ENCODE measurements at regions not wholly inside any gene's neighbourhood (a gene's known extent, or its start where the extent isn't known, plus 50 kb on each side); places are given as distances from the start of the nearest gene placed in this dataset.

DNA sequence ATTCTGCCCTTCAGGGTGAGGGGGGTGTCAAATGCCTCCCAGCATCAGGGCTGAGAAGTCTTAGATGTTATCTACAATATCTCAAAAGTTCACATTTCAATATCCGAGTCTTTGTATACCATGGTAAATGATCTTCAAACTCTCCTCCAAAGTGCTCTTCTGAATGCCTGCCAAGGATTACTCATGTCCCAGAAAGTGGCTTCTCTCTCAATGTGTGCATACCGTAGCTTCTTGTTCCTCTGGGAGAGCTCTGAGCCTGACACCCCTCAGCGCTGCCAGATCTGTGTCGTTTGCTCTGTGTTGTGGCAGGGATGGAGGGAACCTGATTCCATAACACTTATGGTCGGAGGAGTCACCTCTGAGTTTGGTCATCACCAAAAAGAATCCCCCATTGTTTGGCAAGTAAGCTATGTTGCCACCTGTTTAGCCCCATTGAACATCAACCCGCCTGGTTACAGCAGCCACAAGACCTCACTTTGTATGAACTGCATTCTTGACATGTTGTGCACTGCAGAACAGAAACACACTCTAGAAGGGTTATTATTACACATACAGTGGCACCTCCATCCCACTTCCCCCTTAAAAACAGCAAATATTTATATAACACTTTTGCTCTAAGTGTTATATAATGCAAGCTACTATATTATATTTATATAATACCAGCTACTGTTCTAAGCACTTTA lies 163.1 kb upstream of the MIR17HG start:
- DNase-seq = no peak

DNA sequence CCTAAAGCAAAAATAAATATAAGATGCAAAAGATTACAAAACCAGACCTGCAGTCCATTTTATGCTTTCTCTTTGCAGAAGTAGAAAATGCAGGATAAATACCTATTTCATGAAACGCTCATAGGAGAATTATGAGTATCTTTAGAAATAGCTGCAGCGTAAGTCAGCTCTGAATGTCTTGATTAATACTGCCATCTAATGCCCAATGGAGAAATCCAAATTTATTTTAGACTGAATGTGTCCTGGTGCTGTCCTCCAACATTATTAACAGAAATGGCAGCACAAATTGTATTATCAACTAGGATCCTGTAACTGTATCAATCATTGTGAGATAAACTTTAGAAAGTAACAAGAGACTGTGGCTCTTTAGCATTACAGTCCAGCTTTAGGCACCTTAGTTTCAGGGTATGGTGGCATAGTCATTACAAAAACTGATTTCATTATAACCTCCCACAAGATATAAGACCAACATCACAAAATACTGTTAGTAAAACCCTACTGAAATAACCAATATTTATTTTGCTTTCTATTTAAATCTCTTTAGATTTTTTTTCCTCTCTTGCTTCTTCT lies 162.1 kb upstream of the MIR17HG start:
- peak; percentile 60 for DNase-seq

GRCh38 chr13:91187522-91187921 lies 160.0 kb upstream of the MIR17HG start:
- DNase-seq = no peak

DNA sequence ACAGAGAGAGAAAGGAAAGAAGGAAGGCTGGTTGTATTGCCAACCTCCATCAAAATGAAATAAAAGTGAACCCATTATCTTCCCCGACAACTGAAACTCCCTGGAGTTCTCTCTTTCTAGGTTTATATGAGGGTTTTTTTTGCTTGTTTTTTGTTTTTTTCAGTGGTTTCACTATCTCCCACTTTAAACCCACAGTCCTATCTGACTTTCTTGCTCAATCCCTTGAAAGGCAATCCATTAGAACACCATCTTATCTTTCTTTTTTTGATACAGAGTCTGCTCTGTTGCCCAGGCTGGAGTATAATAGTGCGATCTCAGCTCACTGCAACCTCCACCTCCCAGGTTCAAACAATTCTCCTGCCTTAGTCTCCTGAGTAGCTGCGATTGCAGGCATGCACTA lies 158.0 kb upstream of the MIR17HG start:
- DNase-seq = no peak

GRCh38 chr13:91193358-91193757 lies 154.1 kb upstream of the MIR17HG start:
- no peak for DNase-seq

- DNase-seq = no peak
Measured at GRCh38 chr13:91195789-91196188, 151.7 kb upstream of the MIR17HG start.

GRCh38 chr13:91196958-91197357 lies 150.5 kb upstream of the MIR17HG start:
- DNase-seq = no peak

DNA sequence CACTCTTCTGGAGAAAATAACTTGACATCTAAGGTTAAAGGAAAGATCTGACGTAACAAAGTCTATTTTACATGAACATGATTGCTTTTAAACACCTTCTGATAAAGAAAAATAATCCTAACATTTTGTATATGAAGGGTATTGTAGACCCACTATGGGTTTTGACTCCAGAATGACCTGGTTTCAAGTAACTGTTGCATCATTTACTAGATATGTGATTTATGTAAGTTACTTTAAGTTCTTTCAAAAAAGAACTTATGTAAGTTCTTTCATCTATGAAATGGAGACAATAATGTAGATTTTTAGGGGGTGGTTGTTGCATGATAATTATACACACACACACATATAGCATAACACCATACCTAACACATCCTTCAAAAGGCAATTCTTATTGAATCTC lies 147.6 kb upstream of the MIR17HG start:
- DNase-seq = no peak

- DNase-seq = no peak
Measured at GRCh38 chr13:91200486-91200885, 147.0 kb upstream of the MIR17HG start.

DNA sequence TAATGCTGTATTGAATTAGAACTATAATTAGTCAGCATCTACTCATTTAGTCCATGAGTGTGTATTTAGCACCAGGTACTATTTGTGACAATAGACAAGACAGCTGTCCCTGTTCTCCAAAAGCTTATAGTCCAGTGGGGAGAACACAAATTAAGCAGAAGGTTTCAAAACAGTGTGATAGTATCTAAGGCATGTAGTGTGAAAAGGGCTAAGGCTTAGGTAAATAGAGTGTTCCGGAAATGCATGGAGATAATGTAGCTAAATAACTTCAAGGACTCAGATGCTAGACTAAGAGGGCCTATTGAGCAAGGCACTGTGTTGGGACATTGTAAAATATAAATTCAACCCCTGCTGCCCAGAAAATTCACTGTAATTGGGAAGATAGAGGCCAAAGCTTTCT lies 144.1 kb upstream of the MIR17HG start:
- no peak for DNase-seq

DNA sequence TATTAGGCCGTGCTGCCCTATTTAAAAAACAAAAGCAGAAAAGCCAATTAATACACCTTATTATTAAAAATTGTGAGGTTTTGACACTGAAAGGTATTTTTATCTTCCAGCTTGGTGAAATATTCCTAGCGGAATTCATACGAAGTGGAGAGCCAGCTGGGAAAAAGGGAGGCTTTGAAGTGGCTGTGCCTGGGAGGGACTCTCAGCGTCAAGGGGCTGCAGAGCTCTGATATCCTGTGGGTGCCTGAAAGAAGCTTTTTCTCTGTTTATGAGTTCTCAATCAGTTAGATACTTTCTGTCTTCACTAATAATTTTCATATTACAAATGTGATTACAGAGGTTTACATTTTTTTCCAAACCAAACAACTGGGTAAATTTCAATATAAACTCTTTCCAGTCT lies 140.2 kb upstream of the MIR17HG start:
- DNase-seq = no peak

GRCh38 chr13:91211510-91211909 lies 136.0 kb upstream of the MIR17HG start:
- DNase-seq = no peak

DNA sequence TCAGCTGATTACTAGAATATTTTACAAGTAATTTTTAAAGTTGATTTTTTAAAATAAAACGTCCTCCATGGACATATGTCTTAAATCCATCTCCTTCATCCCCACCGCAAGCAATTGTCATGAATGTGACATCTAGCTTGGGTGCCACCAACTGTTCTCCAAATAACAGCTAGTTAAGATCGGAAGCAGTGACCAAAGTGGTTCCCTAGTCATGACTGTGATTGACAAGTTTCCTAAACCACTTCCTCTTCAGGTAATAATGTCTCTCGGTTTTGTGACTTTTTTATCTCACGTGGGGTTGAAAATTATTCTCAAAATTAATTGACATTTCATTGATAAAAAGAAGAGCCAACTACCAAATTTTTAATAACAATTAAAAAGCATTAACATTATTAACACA lies 135.3 kb upstream of the MIR17HG start:
- peak; percentile 1 for DNase-seq

GRCh38 chr13:91214031-91214430 lies 133.5 kb upstream of the MIR17HG start:
- no peak for DNase-seq

GRCh38 chr13:91216928-91217700 lies 130.4 kb upstream of the MIR17HG start:
- DNase-seq = no peak

DNA sequence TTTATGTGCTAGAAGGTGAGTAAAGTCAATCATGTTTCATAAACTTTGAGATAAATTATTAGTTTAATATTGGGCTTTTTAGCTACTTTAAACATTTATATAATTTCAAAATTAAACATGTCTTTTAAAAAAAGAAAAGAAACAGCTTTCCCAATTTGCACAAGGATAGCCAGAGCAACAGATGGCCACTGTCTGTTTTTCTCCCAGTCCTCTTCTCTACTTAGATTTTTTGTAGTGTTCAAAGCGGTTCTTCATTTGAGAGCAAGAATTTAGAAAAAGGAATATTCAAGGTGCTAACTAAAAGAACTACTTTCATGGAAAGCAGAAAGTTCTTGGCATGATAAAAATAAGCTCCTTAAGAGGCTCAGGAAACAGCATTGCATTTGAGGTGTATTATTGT lies 128.3 kb upstream of the MIR17HG start:
- DNase-seq = no peak

DNA sequence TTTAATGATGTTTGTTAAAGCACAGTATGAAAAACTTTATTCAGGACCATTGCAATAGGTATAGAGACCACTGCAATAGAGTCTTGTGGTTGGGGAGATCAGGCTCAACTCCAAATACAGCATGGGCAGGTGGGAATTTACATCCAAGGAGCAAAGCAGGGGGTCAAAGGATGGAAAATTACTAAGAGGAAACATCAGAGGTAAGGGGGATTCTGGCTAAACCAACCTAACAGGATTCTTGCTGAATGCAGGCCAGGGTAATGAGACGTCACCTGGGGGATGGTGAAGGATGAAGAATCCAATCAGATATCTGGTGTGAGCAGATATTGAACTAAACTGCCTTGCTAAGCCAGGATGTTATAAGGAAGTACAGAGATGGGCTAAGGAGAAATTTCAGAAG lies 126.6 kb upstream of the MIR17HG start:
- no peak for DNase-seq

- no peak for DNase-seq
Measured at GRCh38 chr13:91228108-91228507, 119.4 kb upstream of the MIR17HG start.

- no peak for DNase-seq
Measured at GRCh38 chr13:91228940-91229339, 118.5 kb upstream of the MIR17HG start.

DNA sequence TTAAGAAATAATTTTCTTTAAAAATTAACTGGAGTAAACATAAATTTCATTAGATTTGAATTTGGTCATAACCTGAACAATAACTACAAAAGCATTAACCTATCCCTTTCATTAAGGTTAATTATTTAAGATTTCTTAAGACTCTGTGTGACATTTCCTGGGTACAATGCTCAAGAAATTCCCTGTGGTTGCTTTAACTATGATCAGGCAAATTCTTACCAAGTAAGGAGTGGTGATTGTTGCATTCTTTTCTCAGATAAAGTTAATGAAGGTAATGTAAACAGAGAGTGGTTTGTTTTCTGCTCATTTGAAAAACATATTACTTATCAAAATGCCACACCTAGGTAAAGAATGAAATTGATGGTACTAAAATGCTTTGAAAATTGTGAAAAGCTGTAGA lies 114.8 kb upstream of the MIR17HG start:
- DNase-seq = no peak

DNA sequence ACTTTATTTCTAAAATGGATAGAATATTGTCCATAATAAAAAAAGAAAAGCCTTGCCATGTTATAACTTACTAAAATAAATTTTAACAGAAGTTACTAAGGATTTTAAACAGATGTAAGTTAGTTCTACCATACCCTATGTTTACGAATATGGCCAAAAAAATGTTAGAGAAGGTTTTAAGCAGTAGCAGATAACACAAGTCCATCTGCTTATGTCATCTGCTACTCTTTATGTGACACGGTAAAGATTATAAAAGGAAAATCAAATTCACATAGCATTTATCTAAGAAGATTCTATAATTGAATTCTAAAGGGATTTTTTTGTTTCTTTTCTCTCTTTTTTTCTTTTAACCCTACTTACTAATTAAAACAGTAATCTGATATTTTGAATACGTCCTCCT lies 114.2 kb upstream of the MIR17HG start:
- no peak for DNase-seq

DNA sequence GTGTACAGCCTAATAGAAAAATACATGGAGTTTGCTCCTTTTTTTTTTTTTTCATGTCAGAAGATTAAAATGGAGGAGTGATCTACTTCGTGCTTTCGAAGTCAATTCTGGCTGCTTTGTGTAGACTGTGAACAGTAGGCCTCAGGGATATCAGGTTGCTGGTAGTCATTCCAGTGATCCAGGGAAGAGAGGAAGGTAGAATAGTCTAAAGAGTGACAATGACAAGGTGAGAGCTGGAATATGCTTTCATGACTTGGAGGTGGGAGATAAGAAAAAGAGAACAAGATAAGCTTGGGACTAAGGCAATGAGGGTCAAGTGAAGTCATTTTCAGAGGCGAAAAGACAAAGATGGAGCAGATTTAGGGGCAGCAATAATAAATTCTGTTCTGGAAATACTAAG lies 111.3 kb upstream of the MIR17HG start:
- DNase-seq = no peak

GRCh38 chr13:91236921-91237320 lies 110.6 kb upstream of the MIR17HG start:
- DNase-seq = no peak

- no peak for DNase-seq
Measured at GRCh38 chr13:91238036-91238435, 109.5 kb upstream of the MIR17HG start.
